ENCODE measurements at regions not wholly inside any gene's neighbourhood (a gene's known extent, or its start where the extent isn't known, plus 50 kb on each side); places are given as distances from the start of the nearest gene placed in this dataset.

DNA sequence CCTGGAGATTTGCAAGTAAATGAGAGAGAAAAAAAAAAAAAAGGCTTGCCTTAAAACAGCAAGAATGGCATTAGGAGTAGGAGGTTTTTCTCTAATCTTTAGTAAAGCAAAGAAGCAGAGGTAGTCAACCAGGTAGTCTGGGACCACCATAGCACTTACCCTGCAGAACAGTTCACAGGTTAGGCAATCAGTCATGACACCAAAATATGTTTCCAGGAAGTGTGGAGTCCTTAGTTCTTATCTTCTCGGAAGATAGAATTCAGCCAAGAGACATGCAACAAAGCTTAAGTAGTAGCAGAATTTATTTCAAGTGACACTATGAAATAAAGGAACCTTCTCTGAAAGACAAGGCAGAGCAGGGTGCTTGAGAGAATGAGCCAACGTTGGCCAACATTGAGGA is 295.8 kb downstream of the IPO8 start:
- Histone ChIP-seq H3K36me3 (replicated peaks in 1 of 2; ENCODE audit: control extremely low read depth in 1 of 2, control insufficient read depth in 1 of 2, extremely low read depth in 1 of 2, insufficient read depth in 2 of 2, low read length in 1 of 2) (no peaks in the 10 kb centered on the region), H3K9me3 (ENCODE audit: control extremely low read depth in 1 of 3, control insufficient read depth in 2 of 3, insufficient read depth in 1 of 3, low read length in 2 of 3) (peaks cover 0 to 5% (median 0%) of the 10 kb centered on the region in 3 donors), H3K4me2 (replicated peaks; ENCODE audit: low read depth, low read length, poor library complexity, severe bottlenecking) (no peak overlapping the region), H3K79me2 (ENCODE audit: control insufficient read depth, insufficient read depth, low read length) (no peaks in the 10 kb centered on the region), H3K27me3 (replicated peaks in 1 of 4; ENCODE audit: control extremely low read depth in 1 of 4, control insufficient read depth in 3 of 4, insufficient read depth in 4 of 4, low read length in 3 of 4) (no peaks in the 10 kb centered on the region), H4K20me1 (ENCODE audit: control insufficient read depth, insufficient read depth, low read length, poor library complexity, severe bottlenecking) (no peaks in the 10 kb centered on the region), H3K4me1 (ENCODE audit: control insufficient read depth in 2 of 2, insufficient read depth in 2 of 2, low read length in 2 of 2) (no peaks in the 10 kb centered on the region), H2AFZ (ENCODE audit: insufficient read depth, low read depth, low read length, poor library complexity, severe bottlenecking) (no peak overlapping the region), H3K9ac (ENCODE audit: low read length) (no peak overlapping the region), H3K4me3 (ENCODE audit: control extremely low read depth in 1 of 5, extremely low read depth in 1 of 5, insufficient read depth in 1 of 5, low read depth in 2 of 5, low read length in 4 of 5) (no peak overlapping the region), H3K27ac (ENCODE audit: low read length in 2 of 2) (no peak overlapping the region)
- ChIA-PET CTCF (interaction anchor here (0.7 kb wide), 1 partner anchor 70 kb away, joined by 4 read pairs; no protein-coding TSS in a partner anchor), POLR2A (no interaction called here)
- TF ChIP-seq EZH2 (IDR thresholded peaks at IDR 0.05; ENCODE audit: borderline replicate concordance, insufficient read depth, low read depth, low read length, poor library complexity, severe bottlenecking) = no peak
- no peak for TF ChIP-seq CTCF (IDR thresholded peaks at IDR 0.05)
- ATAC-seq (ENCODE audit: low read depth) (no peak), DNase-seq (no peak)
- H3K27me3 Mint-ChIP-seq = no peaks in the 10 kb centered on the region
- peaks cover 2% of the 10 kb centered on the region for H3K9me3 Mint-ChIP-seq (ENCODE audit: insufficient read depth)
- no peak overlapping the region for H3K27ac Mint-ChIP-seq
- intact Hi-C loops (cut with micrococcal nuclease) = no loop called here
- no peaks in the 10 kb centered on the region for H3K4me1 Mint-ChIP-seq
- H3K4me3 Mint-ChIP-seq = no peak overlapping the region
- WGBS (ENCODE audit: insufficient coverage) = 56% methylated on average over 1 of the region's 2 CpGs

- no peak for DNase-seq
- intact Hi-C loops (cut with micrococcal nuclease) = no loop called here
- Histone ChIP-seq H3K27me3 (replicated peaks in 1 of 4; ENCODE audit: control extremely low read depth in 1 of 4, control insufficient read depth in 3 of 4, insufficient read depth in 4 of 4, low read length in 3 of 4) (no peaks in the 10 kb centered on the region), H3K4me2 (replicated peaks; ENCODE audit: low read depth, low read length, poor library complexity, severe bottlenecking) (no peak overlapping the region), H3K4me1 (ENCODE audit: control insufficient read depth in 2 of 2, insufficient read depth in 2 of 2, low read length in 2 of 2) (no peaks in the 10 kb centered on the region), H2AFZ (ENCODE audit: insufficient read depth, low read depth, low read length, poor library complexity, severe bottlenecking) (no peak overlapping the region), H3K4me3 (ENCODE audit: control extremely low read depth in 1 of 5, extremely low read depth in 1 of 5, insufficient read depth in 1 of 5, low read depth in 2 of 5, low read length in 4 of 5) (no peak overlapping the region), H4K20me1 (ENCODE audit: control insufficient read depth, insufficient read depth, low read length, poor library complexity, severe bottlenecking) (no peaks in the 10 kb centered on the region), H3K27ac (ENCODE audit: low read length in 2 of 2) (no peak overlapping the region), H3K79me2 (ENCODE audit: control insufficient read depth, insufficient read depth, low read length) (no peaks in the 10 kb centered on the region), H3K9ac (ENCODE audit: low read length) (no peak overlapping the region), H3K36me3 (replicated peaks in 1 of 2; ENCODE audit: control extremely low read depth in 1 of 2, control insufficient read depth in 1 of 2, extremely low read depth in 1 of 2, insufficient read depth in 2 of 2, low read length in 1 of 2) (no peaks in the 10 kb centered on the region), H3K9me3 (ENCODE audit: control extremely low read depth in 1 of 3, control insufficient read depth in 2 of 3, insufficient read depth in 1 of 3, low read length in 2 of 3) (peaks cover 0 to 5% (median 1%) of the 10 kb centered on the region in 3 donors)
- CTCF ChIA-PET = no interaction called here
- H3K27ac Mint-ChIP-seq = no peak overlapping the region
- POLR2A ChIA-PET = no interaction called here
- TF ChIP-seq EZH2 (IDR thresholded peaks at IDR 0.05; ENCODE audit: borderline replicate concordance, insufficient read depth, low read depth, low read length, poor library complexity, severe bottlenecking) = no peak
- no peak for TF ChIP-seq CTCF (IDR thresholded peaks at IDR 0.05)
- H3K4me3 Mint-ChIP-seq = no peak overlapping the region
- H3K27me3 Mint-ChIP-seq = no peaks in the 10 kb centered on the region
- ATAC-seq (ENCODE audit: low read depth) = no peak
- H3K4me1 Mint-ChIP-seq = no peaks in the 10 kb centered on the region
- 40% methylated on average over 1 of the region's 2 CpGs for WGBS (ENCODE audit: insufficient coverage)
- no peaks in the 10 kb centered on the region for H3K9me3 Mint-ChIP-seq (ENCODE audit: insufficient read depth)
These were observed 299.1 kb downstream of the IPO8 start for GRCh38 chr12:30396576-30396975.
